ENCODE measurements at regions not wholly inside any gene's neighbourhood (a gene's known extent, or its start where the extent isn't known, plus 50 kb on each side); places are given as distances from the start of the nearest gene placed in this dataset.

- Histone ChIP-seq H3K27me3 (ENCODE audit: low read depth) (no peaks in the 10 kb centered on the region), H3K9me3 (replicated peaks) (no peaks in the 10 kb centered on the region), H3K4me1 (peaks cover 15% of the 10 kb centered on the region), H3K36me3 (no peaks in the 10 kb centered on the region), H3K4me3 (no peak overlapping the region), H3K27ac (replicated peaks) (no peak overlapping the region)
- DNase-seq = no peak
- peak; percentile 51 for TF ChIP-seq CTCF (IDR thresholded peaks at IDR 0.05; ENCODE audit: borderline replicate concordance)
- intact Hi-C loops (cut with micrococcal nuclease) = no loop called here
Observed at GRCh38 chr3:72265256-72266015, 480.5 kb upstream of the PROK2 start.

DNA sequence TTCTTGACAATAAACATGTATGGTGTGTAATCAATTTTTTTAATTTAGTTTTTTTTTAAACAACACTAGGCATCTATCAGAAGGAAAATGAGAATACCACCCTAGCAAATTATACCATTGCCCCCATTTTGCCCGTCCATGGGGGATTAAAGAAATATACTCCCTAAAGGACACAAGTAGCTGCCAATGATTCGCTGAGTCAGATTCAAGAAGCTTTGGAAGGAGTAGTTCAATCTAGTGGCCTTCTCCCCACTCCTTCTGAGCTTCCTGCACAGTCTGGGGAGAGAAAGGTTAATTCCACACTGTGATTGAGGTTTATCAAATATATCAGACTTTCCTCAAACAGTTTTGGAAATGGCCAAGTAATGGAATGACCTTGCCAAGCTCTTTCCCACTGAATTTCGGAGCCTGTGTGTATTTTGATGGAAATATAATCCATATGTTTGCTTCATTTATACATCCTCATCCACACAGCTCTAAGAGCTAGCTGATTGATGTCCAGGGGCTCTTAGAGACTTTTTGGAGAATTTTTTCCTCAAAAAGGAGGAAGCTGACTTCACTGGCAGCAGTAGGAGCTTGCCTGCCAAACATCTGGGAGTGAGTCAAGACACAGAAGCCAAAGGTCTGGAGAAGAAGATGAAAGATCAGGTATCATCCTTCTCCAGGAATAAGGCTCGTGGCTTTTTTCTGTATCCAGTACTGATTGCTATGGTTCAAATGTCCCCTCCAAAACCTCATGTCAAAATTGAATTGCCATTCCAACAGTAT lies 478.5 kb upstream of the PROK2 start:
- no peak for TF ChIP-seq CTCF (IDR thresholded peaks at IDR 0.05; ENCODE audit: borderline replicate concordance)
- Histone ChIP-seq H3K4me3 (no peak overlapping the region), H3K36me3 (no peaks in the 10 kb centered on the region), H3K4me1 (peaks cover 11% of the 10 kb centered on the region), H3K27ac (replicated peaks) (no peak overlapping the region), H3K9me3 (replicated peaks) (no peaks in the 10 kb centered on the region), H3K27me3 (ENCODE audit: low read depth) (no peaks in the 10 kb centered on the region)
- DNase-seq = no peak
- intact Hi-C loops (cut with micrococcal nuclease) = no loop called here

- Histone ChIP-seq H3K27ac (replicated peaks) (no peak overlapping the region), H3K27me3 (ENCODE audit: low read depth) (no peaks in the 10 kb centered on the region), H3K4me1 (peaks cover 15% of the 10 kb centered on the region), H3K4me3 (no peak overlapping the region), H3K36me3 (no peaks in the 10 kb centered on the region), H3K9me3 (replicated peaks) (no peaks in the 10 kb centered on the region)
- no peak for TF ChIP-seq CTCF (IDR thresholded peaks at IDR 0.05; ENCODE audit: borderline replicate concordance)
- no peak for DNase-seq
- intact Hi-C loops (cut with micrococcal nuclease) = no loop called here
Observed at GRCh38 chr3:72262736-72263135, 477.8 kb upstream of the PROK2 start.

DNA sequence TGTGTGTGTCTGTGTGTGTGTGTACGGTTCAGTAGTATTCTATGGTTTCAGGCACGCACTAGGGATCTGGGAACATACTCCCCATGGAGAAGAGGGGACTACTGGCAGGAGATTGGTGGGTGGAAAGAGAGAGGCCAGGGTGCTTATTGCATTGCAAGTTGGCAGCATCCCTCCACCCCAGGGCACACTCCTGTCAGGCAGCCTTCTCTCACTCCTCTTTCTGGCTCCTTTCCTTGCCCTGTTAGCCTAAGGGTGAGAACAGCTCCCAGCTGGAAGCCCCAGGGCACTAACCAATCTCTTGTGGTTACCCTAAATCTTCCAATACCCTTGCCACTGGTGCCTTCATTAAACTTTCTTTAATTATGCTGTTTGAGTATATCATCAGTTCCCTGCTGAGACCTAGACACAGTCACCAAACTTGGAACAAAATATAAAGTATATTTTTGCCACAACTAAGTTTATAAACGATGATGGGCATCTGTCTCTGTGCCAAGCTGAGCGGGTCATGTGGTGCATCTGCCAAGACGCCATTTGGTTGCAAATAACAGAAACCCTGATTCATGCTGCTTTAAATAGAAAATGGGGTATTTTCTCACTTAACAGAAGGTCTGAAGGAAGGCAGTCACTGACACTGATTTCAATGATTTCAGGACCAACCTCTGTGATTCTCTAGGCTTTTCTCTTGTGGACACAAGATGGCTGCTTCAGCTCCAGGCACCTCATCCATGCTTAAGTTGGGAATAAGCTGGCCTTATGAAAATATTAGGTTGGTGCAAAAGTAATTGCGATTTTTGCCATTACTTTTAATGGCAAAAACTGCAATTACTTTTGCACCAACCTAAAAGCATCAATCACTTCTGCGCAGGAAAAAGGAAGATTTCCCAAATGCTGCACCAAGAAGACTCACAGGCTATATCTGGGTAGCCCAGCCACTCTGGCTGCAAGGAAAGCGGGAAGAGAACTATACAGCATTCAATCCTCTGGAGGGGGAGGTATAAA lies 476.9 kb upstream of the PROK2 start:
- Histone ChIP-seq H3K9me3 (replicated peaks) (no peaks in the 10 kb centered on the region), H3K4me3 (no peak overlapping the region), H3K36me3 (no peaks in the 10 kb centered on the region), H3K4me1 (peaks cover 15% of the 10 kb centered on the region), H3K27me3 (ENCODE audit: low read depth) (no peaks in the 10 kb centered on the region), H3K27ac (replicated peaks) (no peak overlapping the region)
- intact Hi-C loops (cut with micrococcal nuclease) = no loop called here
- DNase-seq = no peak
- TF ChIP-seq CTCF (IDR thresholded peaks at IDR 0.05; ENCODE audit: borderline replicate concordance) = no peak

DNA sequence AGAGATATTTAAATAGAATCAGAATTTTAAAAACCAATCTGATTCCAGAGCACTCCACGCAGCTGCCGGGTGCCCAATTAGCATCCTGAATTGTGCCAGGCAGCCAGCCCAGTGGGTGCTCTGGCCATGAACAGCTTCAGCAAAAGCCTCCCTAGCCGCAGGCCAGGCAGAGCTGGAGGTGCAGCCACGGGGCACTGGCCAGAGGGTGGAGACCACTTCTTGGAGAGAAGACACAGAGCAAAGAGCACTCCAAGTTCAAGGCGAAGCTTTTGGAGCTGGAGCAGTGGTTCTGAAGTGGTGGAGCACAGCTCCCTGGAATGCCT lies 475.6 kb upstream of the PROK2 start:
- H3K9me3 ChIP-seq (replicated peaks) = no peaks in the 10 kb centered on the region
- TF ChIP-seq CTCF (IDR thresholded peaks at IDR 0.05; ENCODE audit: borderline replicate concordance) = no peak
- no peaks in the 10 kb centered on the region for H3K27me3 ChIP-seq (ENCODE audit: low read depth)
- intact Hi-C loops (cut with micrococcal nuclease) = no loop called here
- no peaks in the 10 kb centered on the region for H3K36me3 ChIP-seq
- no peak overlapping the region for H3K4me3 ChIP-seq
- H3K4me1 ChIP-seq = peaks cover 26% of the 10 kb centered on the region
- H3K27ac ChIP-seq (replicated peaks) = no peak overlapping the region
- DNase-seq = no peak
